ENCODE measurements at regions not wholly inside any gene's neighbourhood (a gene's known extent, or its start where the extent isn't known, plus 50 kb on each side); places are given as distances from the start of the nearest gene placed in this dataset.
A peak's percentile ranks its signal among the peaks of the same experiment; 100 is the strongest.

DNA sequence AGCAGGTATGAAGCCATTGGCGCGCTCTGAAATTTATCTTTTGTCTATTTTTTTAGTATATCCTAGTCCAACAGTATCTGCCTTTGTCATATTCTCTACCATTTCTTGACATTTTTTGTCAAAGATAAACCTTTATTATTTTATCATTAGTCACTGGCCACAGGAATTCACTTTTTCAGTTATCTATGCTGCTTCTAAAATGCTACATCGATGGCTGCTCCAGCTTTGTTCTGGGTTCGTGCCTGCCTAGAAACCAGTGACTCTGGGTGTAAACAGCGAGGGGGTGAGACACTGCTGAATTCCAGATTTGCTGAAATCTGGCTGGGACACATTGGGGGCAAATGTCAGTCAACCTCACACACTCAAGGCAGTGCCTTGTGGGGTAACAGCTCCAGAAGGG is 193.4 kb downstream of the CDC5L start:
- H3K27ac Mint-ChIP-seq = no peak overlapping the region
- H3K4me1 Mint-ChIP-seq (ENCODE audit: low read depth) = no peaks in the 10 kb centered on the region
- no peak overlapping the region for H3K4me3 Mint-ChIP-seq
- H3K27me3 Mint-ChIP-seq = peaks cover 16% of the 10 kb centered on the region
- intact Hi-C loops (cut with micrococcal nuclease) = no loop called here
- peaks cover 12% of the 10 kb centered on the region for H3K9me3 Mint-ChIP-seq
- H3K36me3 Mint-ChIP-seq (ENCODE audit: low read depth) = no peaks in the 10 kb centered on the region

DNA sequence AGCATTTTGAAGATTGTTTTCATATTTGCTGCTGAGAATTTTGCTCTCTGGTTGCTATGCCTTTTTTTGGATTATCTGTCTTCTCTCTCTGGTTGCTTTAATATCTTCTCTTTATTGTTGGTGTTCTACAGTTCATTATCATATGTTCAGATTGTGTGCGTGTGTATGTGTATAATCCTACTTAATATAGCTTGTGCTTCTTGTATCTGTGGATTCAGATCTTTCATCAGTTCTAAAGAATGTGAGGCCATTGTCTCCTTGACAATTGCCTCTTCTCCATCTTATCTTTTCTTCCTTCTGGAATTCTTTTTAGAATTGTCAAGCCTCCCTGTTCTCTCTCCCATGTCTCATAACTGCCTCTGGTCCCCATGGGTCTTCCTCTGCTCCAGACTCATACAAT is 195.4 kb downstream of the CDC5L start:
- Mint-ChIP-seq H3K27me3 (peaks cover 13% of the 10 kb centered on the region), H3K36me3 (ENCODE audit: low read depth) (no peaks in the 10 kb centered on the region), H3K4me3 (no peak overlapping the region), H3K9me3 (peaks cover 12% of the 10 kb centered on the region), H3K27ac (no peak overlapping the region), H3K4me1 (ENCODE audit: low read depth) (no peaks in the 10 kb centered on the region)
- intact Hi-C loops (cut with micrococcal nuclease) = no loop called here

DNA sequence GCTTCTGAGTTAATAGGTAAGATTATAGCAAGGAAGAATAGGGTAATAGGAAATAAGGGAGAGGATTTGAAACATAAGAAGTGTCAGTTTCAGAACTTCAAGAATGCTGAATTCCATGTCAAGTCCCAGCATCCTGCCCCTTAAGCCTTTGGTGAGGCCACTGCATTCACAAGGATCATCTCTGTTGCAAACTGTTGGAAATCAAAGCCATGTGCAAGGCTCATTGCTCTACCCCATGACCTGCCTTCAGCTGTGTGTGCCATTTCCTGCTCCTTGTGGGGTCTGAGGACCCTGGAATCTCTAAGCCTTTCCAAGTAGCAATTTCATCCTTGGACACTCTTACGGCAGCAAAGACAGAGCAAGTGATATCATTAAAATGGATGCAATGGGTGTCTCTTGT is 203.0 kb downstream of the CDC5L start:
- H3K4me1 Mint-ChIP-seq (ENCODE audit: low read depth) = peaks cover 21% of the 10 kb centered on the region
- no peaks in the 10 kb centered on the region for H3K36me3 Mint-ChIP-seq (ENCODE audit: low read depth)
- no peak overlapping the region for H3K4me3 Mint-ChIP-seq
- H3K27ac Mint-ChIP-seq = no peak overlapping the region
- intact Hi-C loops (cut with micrococcal nuclease) = no loop called here
- H3K27me3 Mint-ChIP-seq = peaks cover 7% of the 10 kb centered on the region
- H3K9me3 Mint-ChIP-seq = no peaks in the 10 kb centered on the region

DNA sequence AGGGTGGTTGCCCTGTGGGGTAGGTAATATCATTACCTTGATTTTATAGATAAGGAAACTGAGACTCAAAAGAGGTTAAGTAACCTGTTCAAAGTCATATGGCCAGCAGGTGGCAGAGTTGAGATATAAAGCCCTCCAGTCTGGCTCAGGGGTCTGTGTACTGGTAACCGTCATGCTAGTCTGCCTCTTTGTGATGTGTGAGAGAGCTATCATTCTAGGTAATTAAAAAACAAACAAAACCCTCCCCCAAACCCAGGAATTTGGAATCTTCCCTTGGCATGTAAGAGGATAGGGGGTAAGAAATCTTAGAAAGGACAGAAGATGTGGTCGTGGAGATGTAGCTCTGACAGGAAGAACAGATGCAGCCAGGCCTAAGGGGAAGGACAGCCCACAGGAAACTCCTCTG is 206.0 kb downstream of the CDC5L start:
- H3K9me3 Mint-ChIP-seq = no peaks in the 10 kb centered on the region
- H3K4me1 Mint-ChIP-seq (ENCODE audit: low read depth) = peaks cover 30% of the 10 kb centered on the region
- H3K27ac Mint-ChIP-seq = no peak overlapping the region
- H3K27me3 Mint-ChIP-seq = peaks cover 4% of the 10 kb centered on the region
- no peak overlapping the region for H3K4me3 Mint-ChIP-seq
- no peaks in the 10 kb centered on the region for H3K36me3 Mint-ChIP-seq (ENCODE audit: low read depth)
- intact Hi-C loops (cut with micrococcal nuclease) = loop anchor here (1.0 kb wide), 1 partner anchor 1329 kb away; no protein-coding TSS in a partner anchor

DNA sequence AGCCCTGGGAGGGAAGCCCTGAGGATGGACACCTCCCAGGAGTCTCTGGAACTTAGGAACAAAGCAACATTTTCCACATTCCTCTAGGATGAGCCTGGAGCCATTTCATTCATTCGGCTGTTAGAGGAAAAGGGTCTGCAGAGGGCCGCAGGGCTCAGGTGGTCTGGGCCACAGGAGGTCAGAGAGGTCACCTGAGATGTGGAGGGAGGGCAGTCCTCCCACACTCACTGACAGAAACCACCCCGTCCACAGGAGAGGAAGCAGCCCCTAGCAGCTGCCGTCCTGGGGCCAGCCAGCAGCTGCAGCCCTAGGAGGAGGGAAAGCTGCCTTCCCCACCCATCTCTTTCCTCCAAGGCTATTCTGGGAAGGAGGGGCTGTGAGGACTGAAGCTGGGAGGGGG is 207.0 kb downstream of the CDC5L start:
- no peaks in the 10 kb centered on the region for H3K27me3 Mint-ChIP-seq
- peaks cover 39% of the 10 kb centered on the region for H3K4me1 Mint-ChIP-seq (ENCODE audit: low read depth)
- no peaks in the 10 kb centered on the region for H3K36me3 Mint-ChIP-seq (ENCODE audit: low read depth)
- intact Hi-C loops (cut with micrococcal nuclease) = no loop called here
- H3K4me3 Mint-ChIP-seq = no peak overlapping the region
- no peaks in the 10 kb centered on the region for H3K9me3 Mint-ChIP-seq
- H3K27ac Mint-ChIP-seq = no peak overlapping the region

DNA sequence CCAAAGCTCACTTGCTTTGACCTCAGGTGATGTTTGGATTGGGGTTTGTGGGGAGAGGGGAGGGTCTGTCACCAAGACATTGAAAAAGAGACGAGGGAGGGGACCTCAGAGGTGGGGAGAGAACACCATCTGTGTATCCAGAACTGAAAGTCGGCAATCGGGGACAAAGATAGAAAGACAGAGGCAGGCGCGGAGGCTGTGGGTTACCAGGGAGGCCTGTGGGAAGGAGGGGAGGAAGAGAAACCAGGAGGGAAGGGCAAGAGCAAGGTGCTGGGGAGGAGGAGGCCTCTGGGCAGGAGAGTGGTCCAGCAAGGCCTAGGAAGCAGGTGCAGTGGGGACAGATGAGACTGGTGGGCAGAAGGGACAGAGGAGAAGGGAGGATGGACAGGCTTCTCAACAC is 211.2 kb downstream of the CDC5L start:
- H3K4me3 Mint-ChIP-seq = no peak overlapping the region

DNA sequence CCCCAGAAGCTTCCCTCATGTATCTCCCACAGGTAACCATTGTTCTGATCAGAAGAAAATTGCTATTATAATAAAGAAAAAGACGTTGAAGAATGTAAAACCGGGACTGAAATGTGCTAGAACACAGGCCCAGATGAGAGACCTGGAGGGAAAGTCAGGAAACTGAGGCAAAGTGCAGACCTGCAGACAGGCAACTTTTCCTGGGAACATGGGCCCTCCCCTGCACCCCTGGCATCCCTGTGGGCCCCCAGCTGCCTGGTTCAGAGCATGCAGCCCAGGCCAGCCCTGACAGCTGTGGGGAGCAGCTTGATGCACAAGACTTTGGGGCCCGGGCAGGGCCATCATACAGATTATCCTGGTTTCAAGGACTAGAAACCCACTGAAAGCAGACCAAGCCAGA is 212.2 kb downstream of the CDC5L start:
- H3K9me3 Mint-ChIP-seq = no peaks in the 10 kb centered on the region
- intact Hi-C loops (cut with micrococcal nuclease) = loop anchor here (5.0 kb wide), 1 partner anchor 38 kb away; no protein-coding TSS in a partner anchor
- H3K36me3 Mint-ChIP-seq (ENCODE audit: low read depth) = no peaks in the 10 kb centered on the region
- no peak overlapping the region for H3K27ac Mint-ChIP-seq
- no peaks in the 10 kb centered on the region for H3K27me3 Mint-ChIP-seq
- no peak overlapping the region for H3K4me3 Mint-ChIP-seq
- H3K4me1 Mint-ChIP-seq (ENCODE audit: low read depth) = peaks cover 40% of the 10 kb centered on the region

More for the DNA sequence above, 211.2 kb downstream of the CDC5L start:
- peak overlapping the region; percentile 8 for H3K27ac Mint-ChIP-seq
- no peaks in the 10 kb centered on the region for H3K27me3 Mint-ChIP-seq
- no peaks in the 10 kb centered on the region for H3K9me3 Mint-ChIP-seq
- intact Hi-C loops (cut with micrococcal nuclease) = loop anchor here (5.0 kb wide), 1 partner anchor 39 kb away; no protein-coding TSS in a partner anchor
- H3K36me3 Mint-ChIP-seq (ENCODE audit: low read depth) = no peaks in the 10 kb centered on the region
- peaks cover 50% of the 10 kb centered on the region for H3K4me1 Mint-ChIP-seq (ENCODE audit: low read depth)

DNA sequence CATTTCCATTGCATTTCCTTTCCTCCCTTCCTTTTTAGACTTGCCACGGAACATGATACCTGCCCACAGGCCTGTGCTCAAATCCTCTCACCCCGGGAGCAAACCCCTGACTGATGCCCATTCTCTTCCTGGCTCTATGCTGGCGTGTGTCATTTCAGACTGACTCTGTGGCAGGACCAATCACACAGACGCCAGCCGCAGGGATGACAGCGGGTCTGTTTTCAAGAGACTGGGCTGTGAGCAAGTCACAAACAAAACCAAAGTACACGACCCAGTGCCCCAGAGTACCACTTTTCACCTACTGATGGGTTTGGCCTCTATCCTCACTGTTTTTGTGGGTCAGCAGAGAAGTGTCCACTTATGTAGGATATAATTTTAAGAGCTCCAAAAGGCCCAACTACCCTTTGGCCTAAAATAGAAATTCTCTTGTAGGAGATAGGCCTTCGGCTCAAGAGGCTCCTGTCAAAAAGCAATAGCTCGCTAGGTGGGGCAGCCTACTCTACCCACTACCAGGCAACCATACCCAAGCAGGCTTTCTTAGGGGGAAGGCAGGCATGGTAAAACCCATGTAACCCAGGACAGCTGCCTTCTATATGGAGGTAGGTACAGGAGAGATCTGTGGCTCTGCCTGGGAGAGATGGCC is 215.7 kb downstream of the CDC5L start:
- no peak overlapping the region for H3K4me3 Mint-ChIP-seq
- no peaks in the 10 kb centered on the region for H3K9me3 Mint-ChIP-seq
- peaks cover 27% of the 10 kb centered on the region for H3K4me1 Mint-ChIP-seq (ENCODE audit: low read depth)
- no peaks in the 10 kb centered on the region for H3K36me3 Mint-ChIP-seq (ENCODE audit: low read depth)
- H3K27me3 Mint-ChIP-seq = peaks cover 7% of the 10 kb centered on the region
- intact Hi-C loops (cut with micrococcal nuclease) = no loop called here
- no peak overlapping the region for H3K27ac Mint-ChIP-seq

DNA sequence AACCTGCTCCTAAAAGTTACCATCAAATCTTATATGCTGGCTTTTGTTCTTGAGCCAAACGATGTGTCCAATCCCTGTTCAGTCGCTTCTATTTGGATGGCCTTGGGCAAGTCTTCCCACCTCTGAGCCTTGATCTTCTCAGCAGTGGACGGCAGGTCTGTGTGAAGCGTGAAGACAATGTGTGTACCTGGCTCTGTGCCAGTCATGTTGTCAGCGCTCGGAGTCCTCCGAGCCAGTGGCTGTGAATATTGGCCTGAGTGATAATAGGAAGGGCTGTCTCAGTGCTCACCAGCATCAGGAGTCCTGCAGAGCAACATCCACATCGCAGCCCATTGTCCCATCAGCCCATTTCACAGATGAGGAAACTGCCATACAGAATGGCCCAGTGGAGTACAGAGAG is 219.0 kb downstream of the CDC5L start:
- H3K4me3 Mint-ChIP-seq = no peak overlapping the region

DNA sequence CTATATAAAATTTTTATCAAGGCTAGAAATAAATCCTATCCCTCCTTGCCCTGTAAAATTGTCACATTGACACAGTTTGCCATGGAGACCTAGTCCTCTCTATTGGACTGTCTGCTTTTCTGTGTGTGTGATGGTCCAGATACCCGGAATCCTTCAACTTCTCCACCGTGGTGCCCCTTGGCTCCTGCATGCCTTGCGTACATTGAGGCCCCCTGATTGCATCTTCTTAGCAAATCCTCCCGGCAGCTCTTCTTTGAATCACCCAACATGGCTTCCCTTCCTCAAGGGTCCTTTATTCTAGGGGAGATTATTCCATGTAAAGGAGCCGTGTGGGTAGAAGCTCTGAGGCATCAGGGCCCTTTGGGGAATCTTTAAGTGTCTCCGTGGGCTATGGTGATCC is 219.5 kb downstream of the CDC5L start:
- H3K4me3 Mint-ChIP-seq = no peak overlapping the region
- no peak overlapping the region for H3K27ac Mint-ChIP-seq
- peaks cover 8% of the 10 kb centered on the region for H3K27me3 Mint-ChIP-seq
- H3K4me1 Mint-ChIP-seq (ENCODE audit: low read depth) = no peaks in the 10 kb centered on the region
- H3K36me3 Mint-ChIP-seq (ENCODE audit: low read depth) = no peaks in the 10 kb centered on the region
- intact Hi-C loops (cut with micrococcal nuclease) = no loop called here
- H3K9me3 Mint-ChIP-seq = no peaks in the 10 kb centered on the region

More for the DNA sequence above, 219.0 kb downstream of the CDC5L start:
- Mint-ChIP-seq H3K27me3 (peaks cover 8% of the 10 kb centered on the region), H3K36me3 (ENCODE audit: low read depth) (no peaks in the 10 kb centered on the region), H3K4me1 (ENCODE audit: low read depth) (no peaks in the 10 kb centered on the region), H3K9me3 (no peaks in the 10 kb centered on the region), H3K27ac (no peak overlapping the region)
- intact Hi-C loops (cut with micrococcal nuclease) = no loop called here

DNA sequence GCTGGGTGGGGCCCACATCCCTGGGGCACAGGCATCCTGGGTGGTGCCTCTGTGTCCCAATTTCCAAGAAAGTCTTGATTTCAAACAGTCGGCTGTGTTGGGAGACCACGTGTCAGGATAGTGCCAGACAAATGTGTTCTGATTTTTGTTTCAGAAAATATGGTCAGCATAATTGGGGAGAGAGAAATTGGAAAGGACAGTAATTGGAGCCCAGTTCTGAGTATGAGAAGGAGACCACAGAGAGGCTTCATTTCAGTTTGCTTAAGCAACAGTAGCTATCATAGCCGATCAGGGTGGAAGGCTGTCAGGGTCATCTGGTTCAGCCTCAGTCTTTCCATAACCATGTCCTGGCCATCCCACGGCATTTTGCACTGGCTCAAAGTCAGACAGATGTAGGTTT is 220.7 kb downstream of the CDC5L start:
- peaks cover 8% of the 10 kb centered on the region for H3K27me3 Mint-ChIP-seq
- H3K36me3 Mint-ChIP-seq (ENCODE audit: low read depth) = no peaks in the 10 kb centered on the region
- H3K4me3 Mint-ChIP-seq = no peak overlapping the region
- no peak overlapping the region for H3K27ac Mint-ChIP-seq
- no peaks in the 10 kb centered on the region for H3K9me3 Mint-ChIP-seq
- intact Hi-C loops (cut with micrococcal nuclease) = no loop called here
- H3K4me1 Mint-ChIP-seq (ENCODE audit: low read depth) = no peaks in the 10 kb centered on the region

DNA sequence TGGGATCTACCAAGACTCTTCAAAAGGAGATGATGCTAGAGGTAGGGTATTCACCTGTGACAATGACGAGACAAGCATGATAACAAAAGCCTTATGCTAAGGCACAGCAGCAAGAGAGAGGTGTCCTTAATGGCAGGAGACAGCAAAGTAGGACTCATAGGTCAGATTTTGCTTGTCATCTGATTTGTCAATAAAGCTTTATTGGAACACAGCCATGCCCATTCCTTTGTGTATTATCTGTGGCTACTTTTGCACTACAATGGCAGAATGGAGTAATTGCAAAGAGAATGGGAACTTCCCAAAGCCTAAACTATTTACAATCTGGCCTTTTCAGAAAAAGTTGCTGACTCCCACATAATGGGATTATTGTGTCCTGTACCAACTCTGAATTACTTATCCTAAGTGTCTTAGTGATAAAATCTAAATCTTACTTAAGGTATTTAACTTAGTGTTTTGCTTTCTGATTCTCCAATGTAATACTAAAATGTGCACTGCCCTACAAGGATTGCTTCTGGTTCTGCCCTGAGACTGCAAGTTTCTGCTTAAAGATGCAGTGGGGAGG is 221.6 kb downstream of the CDC5L start:
- H3K9me3 Mint-ChIP-seq = no peaks in the 10 kb centered on the region
- no peak overlapping the region for H3K27ac Mint-ChIP-seq
- H3K27me3 Mint-ChIP-seq = peaks cover 8% of the 10 kb centered on the region
- no peak overlapping the region for H3K4me3 Mint-ChIP-seq
- no peaks in the 10 kb centered on the region for H3K36me3 Mint-ChIP-seq (ENCODE audit: low read depth)
- intact Hi-C loops (cut with micrococcal nuclease) = no loop called here
- peaks cover 7% of the 10 kb centered on the region for H3K4me1 Mint-ChIP-seq (ENCODE audit: low read depth)

DNA sequence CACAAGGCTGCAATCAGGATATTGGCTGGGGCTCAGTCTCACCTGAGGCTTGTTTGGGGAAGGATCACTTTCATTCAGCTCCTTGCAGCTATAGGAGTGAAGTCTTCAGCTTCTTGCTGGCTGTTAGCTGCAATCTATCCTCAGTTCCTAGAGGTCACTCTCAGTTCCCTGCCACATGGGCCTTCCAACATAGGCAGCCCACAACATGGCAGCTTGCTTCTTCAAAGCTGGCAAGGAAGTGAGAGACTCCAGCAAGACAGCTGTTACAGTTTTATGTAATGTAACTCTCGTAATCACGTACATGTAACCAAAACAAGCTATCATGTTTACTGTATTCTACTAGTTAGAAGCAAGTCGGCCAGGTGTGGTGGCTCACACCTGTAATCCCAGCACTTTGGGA is 226.9 kb downstream of the CDC5L start:
- Mint-ChIP-seq H3K27ac (peak overlapping the region; percentile 67), H3K4me3 (no peak overlapping the region), H3K27me3 (peaks cover 4% of the 10 kb centered on the region), H3K9me3 (no peaks in the 10 kb centered on the region), H3K36me3 (ENCODE audit: low read depth) (no peaks in the 10 kb centered on the region), H3K4me1 (ENCODE audit: low read depth) (peaks cover 39% of the 10 kb centered on the region)
- intact Hi-C loops (cut with micrococcal nuclease) = no loop called here

DNA sequence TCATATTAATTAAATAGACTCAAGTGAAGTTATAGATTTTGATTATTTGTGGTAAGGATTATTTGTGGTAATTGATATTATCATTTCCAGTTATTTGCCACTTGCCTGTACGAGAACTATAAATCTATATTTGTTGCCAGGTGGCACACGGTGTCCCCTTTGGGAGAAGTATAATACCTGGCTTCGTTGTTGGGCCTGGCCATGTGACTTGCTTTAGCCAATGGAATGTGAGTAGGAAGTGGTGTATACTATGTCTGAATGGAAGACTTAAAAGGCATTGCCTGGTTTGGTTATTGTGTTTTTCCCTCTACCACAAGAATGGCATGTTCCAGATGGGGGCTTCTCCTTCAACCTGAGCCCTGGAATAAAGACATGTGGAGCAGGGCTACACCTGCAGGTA is 228.1 kb downstream of the CDC5L start:
- Mint-ChIP-seq H3K4me3 (no peak overlapping the region), H3K4me1 (ENCODE audit: low read depth) (peaks cover 44% of the 10 kb centered on the region), H3K27me3 (peaks cover 3% of the 10 kb centered on the region), H3K9me3 (no peaks in the 10 kb centered on the region), H3K27ac (no peak overlapping the region), H3K36me3 (ENCODE audit: low read depth) (no peaks in the 10 kb centered on the region)
- intact Hi-C loops (cut with micrococcal nuclease) = no loop called here

DNA sequence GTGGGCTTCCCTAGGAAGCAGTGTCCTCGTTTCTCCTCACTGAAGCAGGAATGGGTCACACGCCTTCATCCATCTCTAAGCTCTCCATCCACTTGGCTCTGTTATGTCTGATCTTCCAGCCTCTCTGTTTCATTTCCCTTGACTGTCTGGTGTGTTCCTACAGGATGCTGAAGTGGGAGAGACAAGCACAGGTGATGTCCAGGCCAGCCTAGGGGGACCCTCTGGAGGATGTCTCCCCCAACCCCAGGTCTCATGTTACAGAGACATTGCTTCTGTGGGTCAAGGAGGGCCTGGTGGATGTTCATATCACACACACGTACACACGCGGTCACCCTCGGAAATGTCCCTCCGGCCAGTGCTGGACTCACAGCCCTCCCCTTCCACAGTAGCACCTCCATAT is 229.9 kb downstream of the CDC5L start:
- Mint-ChIP-seq H3K27ac (no peak overlapping the region), H3K9me3 (no peaks in the 10 kb centered on the region), H3K36me3 (ENCODE audit: low read depth) (no peaks in the 10 kb centered on the region), H3K4me3 (no peak overlapping the region), H3K4me1 (ENCODE audit: low read depth) (peaks cover 57% of the 10 kb centered on the region), H3K27me3 (peaks cover 3% of the 10 kb centered on the region)
- intact Hi-C loops (cut with micrococcal nuclease) = no loop called here

All from dendritic cell treated with granulocyte-macrophage colony-stimulating factor and Interleukin-4, amounts not matched to agents 40 ng/mL and 50 ng/mL, for 4 days (primary cell).